Activated T-helper 1 cell treated with anti-CD3 and anti-CD28 coated beads, Interleukin-2, amount 50 U/mL, for 16 hours (primary cell): ENCODE measurements at regions not wholly inside any gene's neighbourhood (a gene's known extent, or its start where the extent isn't known, plus 50 kb on each side); places are given as distances from the start of the nearest gene placed in this dataset.

ENCODE experiments used
- DNase-seq, 2 donors: peaks; one replicate each; pipeline ENCODE4 v3.0.0-alpha.2; 2020; ENCODE audit warnings: low read depth in 1 of 2, low spot score in 1 of 2

- DNase-seq: no peak
These were observed 793.9 kb upstream of the NR2F2 start for GRCh38 chr15:95536638-95537037.

GRCh38 chr15:95538693-95539092, 791.8 kb upstream of the NR2F2 start:
- no peak for DNase-seq

GRCh38 chr15:95541301-95541700, 789.2 kb upstream of the NR2F2 start:
- DNase-seq: no peak

- no peak for DNase-seq
These were observed 781.2 kb upstream of the NR2F2 start for GRCh38 chr15:95549168-95549738.

- no peak for DNase-seq
These were observed 779.8 kb upstream of the NR2F2 start for GRCh38 chr15:95550702-95551101.

GRCh38 chr15:95556225-95556624, 774.3 kb upstream of the NR2F2 start:
- DNase-seq: no peak

- no peak for DNase-seq
These were observed 773.7 kb upstream of the NR2F2 start for GRCh38 chr15:95556866-95557225.

- no peak for DNase-seq
These were observed 773.1 kb upstream of the NR2F2 start for GRCh38 chr15:95557226-95558046.

GRCh38 chr15:95558131-95558530, 772.4 kb upstream of the NR2F2 start:
- no peak for DNase-seq

- no peak for DNase-seq
These were observed 771.6 kb upstream of the NR2F2 start for GRCh38 chr15:95558916-95559315.

GRCh38 chr15:95559875-95560394, 770.6 kb upstream of the NR2F2 start:
- DNase-seq: no peak

GRCh38 chr15:95561463-95561862, 769.0 kb upstream of the NR2F2 start:
- DNase-seq: no peak

- no peak for DNase-seq
These were observed 766.9 kb upstream of the NR2F2 start for GRCh38 chr15:95563634-95564033.

GRCh38 chr15:95565016-95565600, 765.4 kb upstream of the NR2F2 start:
- no peak for DNase-seq

GRCh38 chr15:95565690-95566089, 764.8 kb upstream of the NR2F2 start:
- no peak for DNase-seq

GRCh38 chr15:95567686-95568085, 762.8 kb upstream of the NR2F2 start:
- no peak for DNase-seq

GRCh38 chr15:95574053-95574452, 756.4 kb upstream of the NR2F2 start:
- DNase-seq: no peak

GRCh38 chr15:95577927-95578326, 752.6 kb upstream of the NR2F2 start:
- DNase-seq: no peak

- DNase-seq: no peak
These were observed 750.4 kb upstream of the NR2F2 start for GRCh38 chr15:95580121-95580520.

- DNase-seq: no peak
These were observed 748.9 kb upstream of the NR2F2 start for GRCh38 chr15:95581595-95581994.

- no peak for DNase-seq
These were observed 746.4 kb upstream of the NR2F2 start for GRCh38 chr15:95584088-95584487.

- DNase-seq: no peak
These were observed 742.4 kb upstream of the NR2F2 start for GRCh38 chr15:95588056-95588455.
